ENCODE measurements at regions not wholly inside any gene's neighbourhood (a gene's known extent, or its start where the extent isn't known, plus 50 kb on each side); places are given as distances from the start of the nearest gene placed in this dataset.
"Not testable (repeated sequence)": the region's sequence is repeated elsewhere in the genome, so short reads cannot be mapped to it uniquely, and the experiment has no call there.

- DNase-seq, result no peak
These were observed 618.4 kb upstream of the NRP1 start for GRCh38 chr10:33952692-33953360.

DNA sequence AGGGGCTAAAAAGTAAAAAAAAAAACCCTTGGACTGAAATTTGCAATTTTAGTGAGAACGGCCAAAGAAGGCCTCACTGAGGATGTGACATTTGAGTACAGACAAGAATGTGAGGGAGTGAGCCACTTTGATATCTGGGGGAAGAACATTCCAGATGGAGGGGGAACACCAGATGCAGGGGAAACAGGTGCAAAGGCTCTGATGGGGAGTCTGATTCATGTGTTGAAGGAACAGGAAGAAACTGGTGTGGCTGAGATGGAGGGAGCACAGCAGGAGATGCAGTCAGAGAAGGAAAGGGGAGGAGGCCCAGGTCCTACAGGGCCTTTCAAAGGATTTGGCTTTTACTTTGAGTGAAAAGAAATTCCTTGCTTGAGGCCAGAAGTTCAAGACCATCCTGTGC is 615.7 kb upstream of the NRP1 start:
- no peak for DNase-seq

- DNase-seq, result no peak
These were observed 613.1 kb upstream of the NRP1 start for GRCh38 chr10:33947544-33947943.

GRCh38 chr10:33945051-33945450 is 610.6 kb upstream of the NRP1 start:
- no peak for DNase-seq

DNA sequence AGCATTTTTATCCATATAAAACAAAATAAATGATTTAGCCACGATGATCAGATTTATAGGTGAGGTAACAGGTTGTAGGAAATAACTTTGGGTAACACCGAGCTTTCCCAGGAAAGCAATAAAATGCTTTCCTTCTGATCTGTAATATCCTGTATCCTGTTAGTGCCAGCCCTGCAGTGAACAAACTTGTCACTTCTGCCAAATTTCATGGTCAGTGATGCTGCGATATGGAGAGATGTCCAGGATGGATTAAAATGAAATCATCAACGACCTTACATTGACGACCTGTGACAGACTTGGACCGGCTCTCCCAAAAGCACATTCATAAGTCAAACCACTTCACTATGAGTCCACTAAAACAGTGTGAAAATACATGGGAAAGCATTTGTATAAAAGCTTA is 608.0 kb upstream of the NRP1 start:
- no peak for DNase-seq

DNA sequence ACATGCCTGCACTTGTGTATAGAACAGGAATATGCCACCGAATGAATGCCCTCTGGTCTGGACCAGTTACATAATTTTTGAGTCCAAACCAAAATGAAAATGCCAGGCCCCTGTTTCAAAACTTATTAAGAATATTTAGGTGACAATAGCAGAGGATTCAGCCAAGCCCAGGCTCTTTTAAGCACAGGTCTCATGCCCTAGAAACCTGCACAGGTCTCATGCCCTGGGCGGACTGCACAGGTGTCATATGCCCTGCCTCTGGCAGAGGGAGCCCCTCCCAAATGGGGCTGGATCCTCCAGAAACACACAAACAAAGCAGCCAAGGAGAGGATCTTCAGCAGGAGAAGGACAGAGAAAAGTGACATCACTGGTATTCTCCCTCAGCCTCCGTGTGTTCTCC is 605.4 kb upstream of the NRP1 start:
- no peak for DNase-seq

DNA sequence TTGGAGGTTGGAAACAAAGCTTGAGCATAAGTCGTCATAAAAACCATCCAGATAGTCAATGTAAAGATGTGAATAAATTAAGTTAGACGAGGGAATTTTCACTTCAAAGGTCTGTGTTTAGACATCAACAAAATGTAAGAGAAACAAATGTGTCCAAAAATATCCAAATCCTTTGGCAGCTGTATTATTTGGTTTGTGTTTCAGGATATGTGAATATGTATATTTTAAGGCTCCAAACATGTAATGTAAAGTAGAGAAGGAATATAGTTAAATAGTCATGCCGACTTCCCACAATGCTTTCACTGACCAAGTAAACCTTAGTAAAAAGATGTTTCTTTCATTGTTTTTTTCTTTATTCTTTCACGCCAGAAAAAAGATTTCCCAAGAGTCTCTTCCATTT is 604.9 kb upstream of the NRP1 start:
- no peak for DNase-seq

- DNase-seq, result no peak
These were observed 603.5 kb upstream of the NRP1 start for GRCh38 chr10:33938001-33938400.

DNA sequence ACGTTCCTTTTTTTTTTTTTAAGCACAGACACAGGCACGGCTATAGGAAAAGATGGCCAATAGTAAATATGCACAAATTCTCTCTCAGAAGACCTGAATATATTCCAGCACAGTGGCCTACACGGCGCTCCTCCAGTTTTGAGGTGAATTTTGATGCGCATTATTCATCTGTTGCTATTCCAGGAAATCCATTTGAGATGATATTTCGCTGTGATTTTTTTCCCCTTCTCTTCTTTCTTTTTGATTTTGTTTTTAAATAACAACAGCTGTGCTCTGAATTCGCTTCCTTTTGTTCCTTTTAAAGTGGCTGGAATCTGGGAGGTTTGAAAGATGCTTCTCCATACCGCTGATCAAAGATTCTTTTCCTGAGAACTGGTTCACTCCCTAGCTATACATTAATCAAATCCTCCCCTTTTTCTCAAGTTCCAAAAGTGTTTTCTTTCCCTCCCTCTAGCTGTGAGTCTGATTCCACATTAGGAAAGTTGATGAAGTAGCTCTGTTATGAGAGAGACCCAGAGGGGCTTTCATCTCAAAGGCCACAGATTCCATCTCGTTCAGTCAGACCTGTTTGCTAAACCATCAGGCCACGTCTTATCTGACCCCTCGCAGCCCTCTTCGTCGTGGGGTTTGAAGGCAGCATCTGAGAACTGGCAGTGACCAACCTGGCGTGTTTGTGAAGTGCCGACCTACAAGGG is 602.7 kb upstream of the NRP1 start:
- DNase-seq, result no peak

DNA sequence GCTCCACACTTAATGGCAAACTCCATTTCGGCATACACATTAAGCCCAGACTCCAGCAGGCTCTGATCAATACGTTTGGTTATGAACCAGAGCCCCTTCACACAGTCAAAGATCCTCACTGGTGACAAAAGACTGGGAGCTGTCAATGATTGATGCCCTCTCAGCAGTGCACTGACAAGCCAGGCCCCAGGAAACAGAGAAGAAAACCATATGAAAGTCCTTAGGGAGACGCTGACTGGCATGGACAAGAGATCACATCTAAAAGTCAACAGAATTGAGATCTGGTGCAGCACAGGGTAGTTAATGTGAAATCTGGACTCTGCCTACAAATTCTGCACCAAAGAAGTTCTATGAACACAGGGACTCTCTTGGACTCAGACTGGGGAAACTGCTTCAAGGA is 600.9 kb upstream of the NRP1 start:
- DNase-seq, result no peak

DNA sequence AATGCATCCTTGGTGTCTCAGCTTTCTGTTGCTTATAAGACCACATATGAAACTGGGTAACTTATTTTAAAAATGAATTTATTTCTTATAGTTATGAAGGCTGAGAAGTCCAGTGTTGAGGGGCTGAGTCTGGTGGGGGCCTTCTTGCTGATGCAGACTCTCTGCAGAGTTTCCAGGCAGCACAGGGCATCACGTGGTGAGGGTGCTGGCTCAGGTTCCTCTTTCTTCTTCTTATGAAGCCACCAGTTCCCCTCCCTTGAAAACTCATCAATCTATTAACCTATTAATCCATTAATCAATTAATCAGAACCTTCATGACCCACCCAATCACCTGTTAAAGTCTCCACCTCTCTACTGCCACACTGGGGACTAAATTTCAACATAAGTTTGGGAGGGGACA is 595.6 kb upstream of the NRP1 start:
- no peak for DNase-seq

DNA sequence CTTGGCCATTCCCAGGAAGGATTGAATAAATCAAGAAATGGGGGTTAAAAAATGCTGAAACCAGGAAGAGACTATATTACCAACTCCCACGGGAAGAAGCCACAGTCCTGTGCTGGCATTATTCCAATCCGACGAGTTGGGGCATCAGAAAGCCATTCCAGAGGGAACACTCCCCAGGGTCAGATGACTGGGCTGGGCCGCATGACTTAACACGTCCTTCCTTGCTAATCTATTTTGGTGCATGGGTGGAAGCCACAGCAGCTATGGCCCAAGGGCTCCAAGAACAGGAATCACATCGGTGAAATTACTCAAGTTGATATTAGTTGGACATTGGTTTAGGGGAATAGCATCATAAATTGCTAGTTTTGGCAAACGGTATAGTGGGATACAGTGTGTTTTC is 592.9 kb upstream of the NRP1 start:
- DNase-seq, result no peak

DNA sequence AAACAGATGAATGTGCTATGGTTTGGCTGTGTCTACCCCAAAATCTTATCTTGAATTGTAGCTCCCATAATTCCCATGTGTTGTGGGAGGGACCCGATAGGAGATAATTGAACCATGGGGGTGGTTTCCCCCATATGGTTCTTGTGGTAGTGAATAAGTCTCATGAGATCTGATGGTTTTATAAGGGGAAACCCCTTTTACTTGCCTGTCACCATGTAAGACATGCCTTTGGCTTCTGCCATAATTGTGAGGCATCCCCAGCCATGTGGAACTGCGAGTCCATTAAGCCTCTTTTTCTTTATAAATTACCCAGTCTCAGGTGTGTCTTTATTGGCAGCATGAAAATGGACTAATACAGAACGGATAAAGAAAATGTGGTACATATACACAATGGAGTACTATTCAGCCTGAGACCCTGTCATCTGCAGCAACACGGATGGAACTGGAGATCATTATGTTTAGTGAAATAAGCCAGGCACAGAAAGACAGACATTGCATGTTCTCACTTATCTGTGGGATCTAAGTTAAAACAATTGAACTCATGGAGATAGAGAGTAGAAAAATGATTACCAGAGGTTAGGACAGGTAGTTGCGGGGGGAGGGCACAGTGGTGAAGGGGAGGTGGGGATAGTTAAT is 587.6 kb upstream of the NRP1 start:
- DNase-seq, result no peak

DNA sequence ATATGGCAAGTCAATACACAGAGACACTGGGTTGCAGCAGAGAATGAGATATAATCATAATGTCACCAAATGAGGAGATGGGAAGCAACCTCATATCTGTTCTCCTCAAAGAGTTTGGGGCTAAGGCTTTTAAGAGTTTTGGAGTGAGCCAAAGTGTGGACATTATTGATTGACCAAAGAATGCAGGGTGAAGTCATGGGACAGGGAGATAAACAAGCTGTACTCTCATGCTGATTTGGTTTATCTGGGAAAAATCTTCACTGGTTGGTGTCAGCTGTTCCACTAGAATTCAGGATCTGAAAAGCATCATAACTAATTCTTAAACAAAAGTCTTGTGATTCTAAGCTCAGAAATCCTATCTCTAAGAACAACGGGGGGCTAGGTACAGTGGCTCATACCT is 585.9 kb upstream of the NRP1 start:
- DNase-seq, result no peak

DNA sequence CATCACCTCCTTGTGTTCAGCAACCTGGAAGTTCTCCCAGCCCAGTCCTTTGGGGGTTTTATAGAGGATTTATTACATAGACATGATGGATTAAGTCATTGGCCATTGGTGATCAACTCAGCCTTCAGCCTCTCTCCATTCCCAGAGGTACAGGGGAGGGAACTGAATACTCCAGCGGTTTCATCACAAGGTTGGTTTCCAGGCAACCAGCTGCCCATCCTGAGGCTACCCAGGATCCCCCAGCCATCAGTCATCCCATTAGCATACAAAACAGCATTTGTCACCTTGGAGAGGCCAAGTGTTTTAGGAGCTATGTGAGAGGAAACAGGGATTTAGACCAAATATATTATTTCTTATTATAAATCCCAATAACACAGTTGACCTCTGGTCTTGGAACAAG is 584.8 kb upstream of the NRP1 start:
- no peak for DNase-seq

GRCh38 chr10:33917069-33917780 is 582.8 kb upstream of the NRP1 start:
- DNase-seq, result no peak

GRCh38 chr10:33914746-33915145 is 580.3 kb upstream of the NRP1 start:
- DNase-seq, result no peak

DNA sequence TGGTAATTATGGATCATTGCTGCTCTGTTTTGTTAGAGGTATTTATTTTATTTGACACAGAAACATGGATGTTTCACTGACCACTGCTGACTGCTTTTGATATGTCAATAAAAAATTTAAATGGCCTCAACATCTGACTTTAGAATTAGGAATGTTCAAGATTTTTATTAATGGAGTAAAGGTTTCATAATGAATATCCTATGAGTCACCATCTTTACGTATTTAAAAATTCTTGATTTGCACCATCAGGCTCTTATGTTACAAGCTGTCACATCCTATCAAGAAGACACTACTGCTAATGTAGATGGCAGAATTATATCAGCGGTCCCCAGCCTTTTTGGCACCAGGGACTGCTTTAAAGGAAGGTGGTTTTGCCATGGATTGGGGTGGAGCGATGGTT is 578.7 kb upstream of the NRP1 start:
- DNase-seq, result no peak

- DNase-seq, result not testable (repeated sequence)
These were observed 575.0 kb upstream of the NRP1 start for GRCh38 chr10:33909476-33909875.

GRCh38 chr10:33901166-33901565 is 566.7 kb upstream of the NRP1 start:
- no peak for DNase-seq

- no peak for DNase-seq
These were observed 566.1 kb upstream of the NRP1 start for GRCh38 chr10:33900596-33900995.

- no peak for DNase-seq
These were observed 565.4 kb upstream of the NRP1 start for GRCh38 chr10:33899578-33900531.

DNA sequence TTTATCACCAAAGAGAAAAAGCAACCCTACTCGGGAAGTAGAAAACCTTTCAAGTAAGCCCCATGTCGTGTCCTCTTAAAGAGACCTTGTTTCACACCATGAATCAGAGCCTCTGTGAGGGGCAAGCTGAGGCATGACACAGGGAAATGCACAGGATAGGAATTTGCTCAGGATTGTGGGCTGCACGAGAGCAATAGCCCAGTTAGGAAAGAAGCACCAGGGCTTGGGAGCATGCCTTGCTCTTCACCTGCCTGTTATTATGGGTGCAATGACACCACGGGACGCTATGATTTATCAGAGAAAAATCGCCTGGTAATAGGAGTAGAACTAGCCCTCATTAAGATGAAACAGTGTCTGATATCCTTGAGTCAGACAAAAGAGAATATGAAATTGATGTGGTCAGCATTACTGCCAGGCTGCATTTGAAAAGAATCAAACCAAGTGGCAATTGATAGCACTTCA is 562.9 kb upstream of the NRP1 start:
- DNase-seq, result no peak

Data from stimulated activated CD4-positive, alpha-beta T cell treated with anti-CD3 and anti-CD28 coated beads, Interleukin-4, amount 100 ng/mL, for 4 hours (primary cell).